ENCODE measurements at regions not wholly inside any gene's neighbourhood (a gene's known extent, or its start where the extent isn't known, plus 50 kb on each side); places are given as distances from the start of the nearest gene placed in this dataset.

GRCh38 chr22:27046086-27046485, 388.7 kb downstream of the MIAT start:
- no peak for DNase-seq (ENCODE audit: low spot score in 2 of 2)

GRCh38 chr22:27046603-27047002, 389.2 kb downstream of the MIAT start:
- H3K27me3 ChIP-seq, result no peaks in the 10 kb centered on the region
- H3K36me3 ChIP-seq, result no peaks in the 10 kb centered on the region
- H3K27ac ChIP-seq, result no peak overlapping the region
- no peaks in the 10 kb centered on the region for H3K4me1 ChIP-seq
- intact Hi-C loops (cut with DNase I), result no loop called here
- no peak for DNase-seq (ENCODE audit: low spot score in 2 of 2)
- H3K9me3 ChIP-seq, result no peaks in the 10 kb centered on the region
- TF ChIP-seq CTCF (IDR thresholded peaks at IDR 0.05), result no peak
- H3K4me3 ChIP-seq, result no peak overlapping the region

More at GRCh38 chr22:27046086-27046485, 388.7 kb downstream of the MIAT start:
- intact Hi-C loops (cut with DNase I), result no loop called here
- Histone ChIP-seq H3K27ac (no peak overlapping the region), H3K36me3 (no peaks in the 10 kb centered on the region), H3K27me3 (no peaks in the 10 kb centered on the region), H3K4me3 (no peak overlapping the region), H3K9me3 (no peaks in the 10 kb centered on the region), H3K4me1 (no peaks in the 10 kb centered on the region)
- TF ChIP-seq CTCF (IDR thresholded peaks at IDR 0.05), result no peak

GRCh38 chr22:27050771-27051170, 393.4 kb downstream of the MIAT start:
- H3K9me3 ChIP-seq, result no peaks in the 10 kb centered on the region
- no peak overlapping the region for H3K4me3 ChIP-seq
- no peak overlapping the region for H3K27ac ChIP-seq
- intact Hi-C loops (cut with DNase I), result no loop called here
- no peak for DNase-seq (ENCODE audit: low spot score in 2 of 2)
- H3K27me3 ChIP-seq, result no peaks in the 10 kb centered on the region
- no peaks in the 10 kb centered on the region for H3K4me1 ChIP-seq
- H3K36me3 ChIP-seq, result no peaks in the 10 kb centered on the region
- TF ChIP-seq CTCF (IDR thresholded peaks at IDR 0.05), result no peak

GRCh38 chr22:27051407-27051806, 394.0 kb downstream of the MIAT start:
- no peak for DNase-seq (ENCODE audit: low spot score in 2 of 2)
- no peak overlapping the region for H3K4me3 ChIP-seq
- no peak for TF ChIP-seq CTCF (IDR thresholded peaks at IDR 0.05)
- no peak overlapping the region for H3K27ac ChIP-seq
- H3K4me1 ChIP-seq, result no peaks in the 10 kb centered on the region
- no peaks in the 10 kb centered on the region for H3K27me3 ChIP-seq
- H3K9me3 ChIP-seq, result no peaks in the 10 kb centered on the region
- no peaks in the 10 kb centered on the region for H3K36me3 ChIP-seq
- intact Hi-C loops (cut with DNase I), result no loop called here

- no peak for TF ChIP-seq CTCF (IDR thresholded peaks at IDR 0.05)
- intact Hi-C loops (cut with DNase I), result no loop called here
- Histone ChIP-seq H3K36me3 (no peaks in the 10 kb centered on the region), H3K4me3 (no peak overlapping the region), H3K9me3 (no peaks in the 10 kb centered on the region), H3K27me3 (no peaks in the 10 kb centered on the region), H3K27ac (no peak overlapping the region), H3K4me1 (no peaks in the 10 kb centered on the region)
- no peak for DNase-seq (ENCODE audit: low spot score in 2 of 2)
Observed at GRCh38 chr22:27057717-27058116, 400.3 kb downstream of the MIAT start.

GRCh38 chr22:27060190-27060589, 402.8 kb downstream of the MIAT start:
- Histone ChIP-seq H3K27me3 (no peaks in the 10 kb centered on the region), H3K4me1 (peaks cover 0 to 9% of the 10 kb centered on the region in 2 donors)

More at GRCh38 chr22:27060190-27060589, 402.8 kb downstream of the MIAT start:
- TF ChIP-seq CTCF (IDR thresholded peaks at IDR 0.05), result no peak
- Histone ChIP-seq H3K27ac (no peak overlapping the region), H3K9me3 (no peaks in the 10 kb centered on the region), H3K4me3 (no peak overlapping the region), H3K36me3 (no peaks in the 10 kb centered on the region)
- DNase-seq (ENCODE audit: low spot score in 2 of 2), result no peak
- intact Hi-C loops (cut with DNase I), result no loop called here
